Progenitor cell of endocrine pancreas (in vitro differentiated cells): ENCODE measurements at regions not wholly inside any gene's neighbourhood (a gene's known extent, or its start where the extent isn't known, plus 50 kb on each side); places are given as distances from the start of the nearest gene placed in this dataset.

ENCODE experiments used
- DNase-seq: peaks from one replicate; pipeline ENCODE4 v3.0.0; 2021; ENCODE audit warnings: low spot score; ENCODE audit not compliant: unreplicated experiment
- H3K27ac Mint-ChIP-seq: 2 replicates; pipeline ENCODE4 v1.8.0; 2021; ENCODE audit warnings: mild to moderate bottlenecking, moderate library complexity, mixed read lengths
- H3K27me3 Mint-ChIP-seq: 2 replicates; pipeline ENCODE4 v1.8.0; 2021; ENCODE audit warnings: mixed read lengths
- H3K36me3 Mint-ChIP-seq: 2 replicates; pipeline ENCODE4 v1.8.0; 2022; ENCODE audit warnings: mixed read lengths; ENCODE audit not compliant: insufficient read depth
- H3K4me1 Mint-ChIP-seq: 2 replicates; pipeline ENCODE4 v1.8.0; 2021; ENCODE audit warnings: low read depth, mixed read lengths
- H3K4me3 Mint-ChIP-seq: 2 replicates; pipeline ENCODE4 v1.8.0; 2021; ENCODE audit warnings: low read depth, mild to moderate bottlenecking, moderate library complexity, mixed read lengths
- H3K9me3 Mint-ChIP-seq: 2 replicates; pipeline ENCODE4 v1.8.0; 2021; ENCODE audit warnings: low read depth, mixed read lengths
- TF ChIP-seq, protein P1 (sequence below): fragments of 200-600 bp; sonication (generic); IDR thresholded peaks from one replicate; pipeline ENCODE4 v1.5.0; 2021; ENCODE audit warnings: antibody characterized with exemption, mild to moderate bottlenecking; ENCODE audit not compliant: unreplicated experiment

DNA sequence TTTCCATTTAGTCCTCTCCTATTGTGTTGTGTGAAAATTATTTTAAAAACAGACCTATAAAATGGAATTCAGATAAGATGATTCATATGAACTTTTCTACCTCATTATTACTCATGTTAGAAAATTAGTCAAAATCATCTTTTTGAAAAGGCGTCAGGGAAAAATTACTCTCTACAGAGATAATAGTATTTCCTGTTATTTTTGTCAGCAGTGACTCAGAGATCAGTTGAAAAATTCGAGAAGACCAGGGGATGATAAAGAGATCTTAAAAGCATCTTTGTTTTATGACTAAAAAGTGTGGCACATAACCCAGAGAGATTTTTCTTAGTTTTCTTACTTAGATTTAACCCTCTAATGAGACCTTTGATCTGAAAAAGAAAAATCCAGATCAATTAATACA, 157.9 kb upstream of the CARD18 start:
- Mint-ChIP-seq H3K4me1 (no peaks in the 10 kb centered on the region), H3K9me3 (peaks cover 3% of the 10 kb centered on the region), H3K36me3 (no peaks in the 10 kb centered on the region), H3K27ac (no peak overlapping the region), H3K4me3 (no peak overlapping the region), H3K27me3 (no peaks in the 10 kb centered on the region)
- no peak for DNase-seq
- TF ChIP-seq, protein P1, sequence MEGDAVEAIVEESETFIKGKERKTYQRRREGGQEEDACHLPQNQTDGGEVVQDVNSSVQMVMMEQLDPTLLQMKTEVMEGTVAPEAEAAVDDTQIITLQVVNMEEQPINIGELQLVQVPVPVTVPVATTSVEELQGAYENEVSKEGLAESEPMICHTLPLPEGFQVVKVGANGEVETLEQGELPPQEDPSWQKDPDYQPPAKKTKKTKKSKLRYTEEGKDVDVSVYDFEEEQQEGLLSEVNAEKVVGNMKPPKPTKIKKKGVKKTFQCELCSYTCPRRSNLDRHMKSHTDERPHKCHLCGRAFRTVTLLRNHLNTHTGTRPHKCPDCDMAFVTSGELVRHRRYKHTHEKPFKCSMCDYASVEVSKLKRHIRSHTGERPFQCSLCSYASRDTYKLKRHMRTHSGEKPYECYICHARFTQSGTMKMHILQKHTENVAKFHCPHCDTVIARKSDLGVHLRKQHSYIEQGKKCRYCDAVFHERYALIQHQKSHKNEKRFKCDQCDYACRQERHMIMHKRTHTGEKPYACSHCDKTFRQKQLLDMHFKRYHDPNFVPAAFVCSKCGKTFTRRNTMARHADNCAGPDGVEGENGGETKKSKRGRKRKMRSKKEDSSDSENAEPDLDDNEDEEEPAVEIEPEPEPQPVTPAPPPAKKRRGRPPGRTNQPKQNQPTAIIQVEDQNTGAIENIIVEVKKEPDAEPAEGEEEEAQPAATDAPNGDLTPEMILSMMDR: no peak

DNA sequence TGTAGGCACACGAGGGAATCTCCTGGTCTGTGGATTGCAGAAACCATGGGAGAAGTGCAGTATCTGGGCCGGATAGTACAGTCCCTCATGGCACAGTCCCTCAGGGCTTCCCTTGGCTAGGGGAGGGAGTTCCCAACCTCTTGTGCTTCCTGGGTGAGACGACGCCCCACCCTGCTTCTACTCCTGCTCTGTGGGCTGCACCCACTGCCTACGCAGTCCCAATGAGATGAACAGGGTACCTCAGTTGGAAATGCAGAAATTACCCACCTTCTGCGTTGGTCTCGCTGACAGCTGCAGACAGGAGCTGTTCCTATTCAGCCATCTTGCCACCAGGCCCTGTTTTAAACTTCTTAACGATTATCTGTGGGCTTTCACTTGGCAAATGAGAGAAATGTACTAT, 157.2 kb upstream of the CARD18 start:
- H3K4me1 Mint-ChIP-seq: no peaks in the 10 kb centered on the region
- no peak for DNase-seq
- H3K27ac Mint-ChIP-seq: no peak overlapping the region
- H3K4me3 Mint-ChIP-seq: no peak overlapping the region
- no peaks in the 10 kb centered on the region for H3K27me3 Mint-ChIP-seq
- H3K36me3 Mint-ChIP-seq: no peaks in the 10 kb centered on the region
- H3K9me3 Mint-ChIP-seq: peaks cover 3% of the 10 kb centered on the region
- TF ChIP-seq, protein P1: no peak

DNA sequence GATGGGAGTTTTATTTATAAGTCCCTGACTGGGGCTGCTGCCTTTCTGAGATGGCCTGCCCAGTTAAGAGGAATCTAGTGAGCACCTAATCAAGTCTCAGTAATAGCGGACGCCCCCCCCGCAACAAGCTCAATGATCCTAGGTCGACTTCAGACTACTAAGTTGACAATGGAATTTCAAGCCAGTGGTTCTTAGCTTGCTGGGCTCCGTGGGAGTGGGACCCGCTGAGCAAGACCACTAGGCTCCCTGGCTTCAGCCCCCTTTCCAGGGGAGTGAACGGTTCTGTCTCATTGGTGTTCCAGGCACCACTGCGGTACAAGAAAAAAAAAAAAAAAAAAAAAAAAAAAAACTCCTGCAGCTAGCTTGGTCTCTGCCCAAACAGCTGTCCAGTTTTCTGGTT, 156.8 kb upstream of the CARD18 start:
- TF ChIP-seq, protein P1: no peak
- no peaks in the 10 kb centered on the region for H3K27me3 Mint-ChIP-seq
- no peak for DNase-seq
- no peaks in the 10 kb centered on the region for H3K4me1 Mint-ChIP-seq
- H3K4me3 Mint-ChIP-seq: no peak overlapping the region
- H3K27ac Mint-ChIP-seq: no peak overlapping the region
- peaks cover 3% of the 10 kb centered on the region for H3K9me3 Mint-ChIP-seq
- no peaks in the 10 kb centered on the region for H3K36me3 Mint-ChIP-seq

DNA sequence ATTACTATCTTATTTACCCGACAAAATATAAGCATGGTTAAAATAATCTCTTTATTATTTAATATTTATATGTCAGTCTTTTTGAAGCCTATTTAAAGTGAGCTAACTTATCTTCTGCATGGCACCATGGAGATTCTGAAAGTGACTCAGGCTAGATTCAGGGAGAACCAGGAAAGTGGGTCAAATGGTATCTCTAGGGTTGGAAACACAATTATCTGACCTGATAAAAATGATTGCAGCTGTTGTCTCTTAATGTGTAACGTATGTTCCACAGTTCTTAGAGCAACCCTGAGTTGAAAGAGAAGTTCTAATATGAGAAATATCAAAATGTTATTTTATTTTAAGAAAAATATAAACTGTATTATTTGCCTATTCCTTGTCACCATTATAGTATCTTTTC, 143.1 kb upstream of the CARD18 start:
- Mint-ChIP-seq H3K9me3 (no peaks in the 10 kb centered on the region), H3K27me3 (no peaks in the 10 kb centered on the region), H3K36me3 (no peaks in the 10 kb centered on the region), H3K4me3 (no peak overlapping the region), H3K4me1 (no peaks in the 10 kb centered on the region), H3K27ac (no peak overlapping the region)
- TF ChIP-seq, protein P1: no peak
- no peak for DNase-seq

DNA sequence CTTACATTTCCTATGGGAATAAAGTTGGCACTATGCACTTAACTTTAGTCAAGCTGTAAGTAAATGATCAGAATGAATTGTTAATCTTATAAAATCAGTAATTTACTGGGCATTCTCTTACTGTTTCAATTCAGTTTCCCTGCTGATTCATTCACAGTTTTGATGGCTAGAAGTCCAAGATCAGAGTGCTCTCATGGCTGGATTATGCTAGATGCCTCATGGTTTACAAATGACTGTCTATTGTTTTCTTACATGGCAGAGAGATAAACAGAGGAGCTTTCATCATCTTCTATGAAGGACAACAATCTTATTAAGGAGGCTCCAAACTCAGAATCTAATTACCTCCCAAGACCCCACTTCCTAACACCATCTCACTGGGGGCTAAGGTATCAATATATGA, 135.1 kb upstream of the CARD18 start:
- DNase-seq: no peak
- H3K4me3 Mint-ChIP-seq: no peak overlapping the region
- no peaks in the 10 kb centered on the region for H3K4me1 Mint-ChIP-seq
- H3K9me3 Mint-ChIP-seq: peaks cover 9% of the 10 kb centered on the region
- TF ChIP-seq, protein P1: no peak
- H3K27me3 Mint-ChIP-seq: no peaks in the 10 kb centered on the region
- no peaks in the 10 kb centered on the region for H3K36me3 Mint-ChIP-seq
- no peak overlapping the region for H3K27ac Mint-ChIP-seq
